HPDE6-E6E7 (cell line): ENCODE measurements at regions not wholly inside any gene's neighbourhood (a gene's known extent, or its start where the extent isn't known, plus 50 kb on each side); places are given as distances from the start of the nearest gene placed in this dataset.
A peak's percentile ranks its signal among the peaks of the same experiment; 100 is the strongest.
"Not testable (repeated sequence)": the region's sequence is repeated elsewhere in the genome, so short reads cannot be mapped to it uniquely, and the experiment has no call there.

Experiments
- DNase-seq: peaks from one replicate; pipeline ENCODE4 v3.0.0; 2011; ENCODE audit warnings: missing footprints; ENCODE audit errors: extremely low spot score

- DNase-seq, result no peak
Measured at GRCh38 chr12:56872366-56872765, 61.8 kb downstream of the SDR9C7 start.

- DNase-seq, result no peak
Measured at GRCh38 chr12:56867216-56867615, 67.0 kb downstream of the SDR9C7 start.

DNA sequence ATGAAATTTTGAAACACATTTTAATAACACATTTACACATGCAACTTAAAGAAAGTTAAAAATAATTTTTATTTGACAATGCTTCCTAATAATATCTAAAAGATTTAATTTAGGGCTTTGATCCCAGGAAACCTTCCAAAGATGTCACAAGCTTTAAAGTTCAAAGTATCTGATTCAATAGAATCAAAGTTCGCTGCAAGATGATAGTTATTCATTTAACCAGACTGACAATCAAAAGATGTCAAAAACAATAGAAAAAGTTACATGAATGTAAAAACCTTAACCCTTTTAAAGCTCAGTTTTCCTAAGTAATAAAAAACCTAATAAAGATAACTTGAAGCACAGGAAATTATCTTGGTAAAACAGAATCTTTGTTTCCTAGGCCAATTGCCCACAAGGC is 67.7 kb downstream of the SDR9C7 start:
- no peak for DNase-seq

DNA sequence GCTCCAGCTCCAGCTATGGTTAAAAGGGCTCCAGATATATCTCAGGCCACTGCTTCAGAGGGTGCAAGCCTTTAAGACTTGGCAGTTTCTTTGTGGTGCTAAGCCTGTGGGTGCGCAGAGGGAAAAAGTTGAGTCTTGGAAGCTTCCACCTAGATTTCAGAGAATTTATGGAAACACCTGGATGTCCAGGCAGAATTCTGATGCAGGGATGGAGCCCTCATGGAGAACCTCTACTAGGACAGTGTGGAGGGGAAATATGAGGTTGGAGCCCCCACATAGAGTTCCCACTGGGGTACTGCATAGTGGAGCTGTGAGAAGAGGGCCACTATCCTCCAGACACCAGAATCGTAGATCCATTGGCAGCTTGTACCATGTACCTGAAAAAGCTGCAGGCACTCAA is 69.9 kb downstream of the SDR9C7 start:
- DNase-seq, result no peak

DNA sequence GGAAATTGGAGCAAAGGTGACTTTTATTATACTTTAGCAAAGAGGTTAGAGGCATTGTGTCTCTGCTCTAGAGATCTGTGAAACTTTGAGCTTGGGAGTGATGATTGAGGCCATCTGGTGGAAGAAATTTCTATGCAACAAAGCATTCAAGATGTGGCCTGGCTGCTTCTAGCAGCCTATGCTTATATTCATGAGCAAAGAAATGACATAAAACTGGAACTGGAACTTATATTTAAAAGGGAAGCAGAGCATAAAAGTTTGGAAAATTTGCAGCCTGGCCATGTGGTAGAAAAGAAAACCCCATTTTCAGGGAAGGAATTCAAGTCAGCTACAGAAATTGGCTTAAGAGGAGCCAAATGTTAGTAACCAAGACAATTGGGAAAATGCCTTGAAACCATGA is 70.4 kb downstream of the SDR9C7 start:
- no peak for DNase-seq

- no peak for DNase-seq
Measured at GRCh38 chr12:56862264-56862663, 71.9 kb downstream of the SDR9C7 start.

DNA sequence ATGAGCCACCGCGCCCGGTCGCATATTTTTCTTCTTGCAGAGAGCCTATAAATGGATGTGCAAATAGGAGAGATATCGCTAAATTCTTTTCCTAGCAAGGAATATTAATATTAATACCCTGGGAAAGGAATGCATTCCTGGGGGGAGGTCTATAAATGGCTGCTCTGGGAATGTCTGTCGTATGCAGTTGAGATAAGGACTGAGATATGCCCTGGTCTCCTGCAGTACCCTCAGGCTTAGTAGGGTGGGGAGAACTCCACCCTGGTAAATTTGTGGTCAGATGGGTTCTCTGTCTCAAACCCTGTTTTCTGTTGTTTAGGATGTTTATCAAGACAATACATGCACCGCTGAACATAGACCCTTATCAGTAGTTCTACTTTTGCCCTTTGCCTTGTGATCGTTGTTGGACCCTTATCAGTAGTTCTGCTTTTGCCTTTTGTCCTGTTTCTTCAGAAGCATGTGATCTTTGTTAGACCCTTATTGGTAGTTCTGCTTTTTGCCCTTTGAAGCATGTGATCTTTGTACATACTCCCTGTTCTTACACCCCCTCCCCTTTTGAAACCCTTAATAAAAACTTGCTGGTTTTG is 80.7 kb downstream of the SDR9C7 start:
- not testable (repeated sequence) for DNase-seq

- DNase-seq, result no peak
Measured at GRCh38 chr12:56851462-56851861, 82.7 kb downstream of the SDR9C7 start.

GRCh38 chr12:56840922-56841321 is 77.8 kb downstream of the HSD17B6 start:
- no peak for DNase-seq

DNA sequence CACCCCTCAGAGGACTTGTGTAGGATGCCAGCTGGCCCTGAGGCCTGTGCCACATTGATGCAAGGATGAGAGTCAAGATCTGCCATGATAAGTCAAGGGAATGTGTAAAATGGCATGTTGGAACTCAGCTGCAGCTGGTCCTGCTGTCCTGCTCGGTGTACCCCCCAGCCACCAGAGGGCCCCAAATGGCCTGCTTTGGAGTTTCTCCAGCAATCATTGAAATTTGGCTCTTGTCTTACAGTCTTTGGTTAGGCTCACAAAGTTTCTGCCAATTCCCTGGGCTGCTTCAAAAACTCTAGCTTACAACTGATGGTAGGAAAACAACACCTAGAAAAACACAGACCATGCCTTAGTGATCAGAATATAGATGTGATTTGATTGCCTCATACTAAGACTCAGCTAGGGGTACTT is 76.8 kb downstream of the HSD17B6 start:
- peak; percentile 41 for DNase-seq

GRCh38 chr12:56839489-56839848 is 76.3 kb downstream of the HSD17B6 start:
- no peak for DNase-seq

- no peak for DNase-seq
Measured at GRCh38 chr12:56838621-56839488, 75.7 kb downstream of the HSD17B6 start.
